ENCODE measurements at regions not wholly inside any gene's neighbourhood (a gene's known extent, or its start where the extent isn't known, plus 50 kb on each side); places are given as distances from the start of the nearest gene placed in this dataset.

DNA sequence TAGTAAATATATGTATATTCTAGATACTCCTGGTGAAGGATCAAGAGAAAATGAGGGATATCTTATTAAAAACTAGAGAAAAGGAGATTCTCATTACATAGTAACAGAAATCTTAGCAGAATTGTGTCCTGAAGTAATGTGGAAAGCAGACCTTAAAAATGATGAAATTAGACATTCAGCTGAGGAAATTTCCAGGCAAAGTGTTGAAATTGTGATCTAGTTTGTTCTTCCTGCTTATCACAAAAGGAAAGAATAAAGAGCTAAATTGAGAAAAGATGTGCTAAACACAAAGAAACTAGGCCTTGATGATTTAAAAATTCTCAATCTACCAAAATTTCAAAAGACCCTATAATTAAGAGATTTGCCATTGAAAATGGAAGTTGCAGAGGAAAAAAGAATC, 362.6 kb upstream of the PLSCR5 start:
- TF ChIP-seq, protein P1, sequence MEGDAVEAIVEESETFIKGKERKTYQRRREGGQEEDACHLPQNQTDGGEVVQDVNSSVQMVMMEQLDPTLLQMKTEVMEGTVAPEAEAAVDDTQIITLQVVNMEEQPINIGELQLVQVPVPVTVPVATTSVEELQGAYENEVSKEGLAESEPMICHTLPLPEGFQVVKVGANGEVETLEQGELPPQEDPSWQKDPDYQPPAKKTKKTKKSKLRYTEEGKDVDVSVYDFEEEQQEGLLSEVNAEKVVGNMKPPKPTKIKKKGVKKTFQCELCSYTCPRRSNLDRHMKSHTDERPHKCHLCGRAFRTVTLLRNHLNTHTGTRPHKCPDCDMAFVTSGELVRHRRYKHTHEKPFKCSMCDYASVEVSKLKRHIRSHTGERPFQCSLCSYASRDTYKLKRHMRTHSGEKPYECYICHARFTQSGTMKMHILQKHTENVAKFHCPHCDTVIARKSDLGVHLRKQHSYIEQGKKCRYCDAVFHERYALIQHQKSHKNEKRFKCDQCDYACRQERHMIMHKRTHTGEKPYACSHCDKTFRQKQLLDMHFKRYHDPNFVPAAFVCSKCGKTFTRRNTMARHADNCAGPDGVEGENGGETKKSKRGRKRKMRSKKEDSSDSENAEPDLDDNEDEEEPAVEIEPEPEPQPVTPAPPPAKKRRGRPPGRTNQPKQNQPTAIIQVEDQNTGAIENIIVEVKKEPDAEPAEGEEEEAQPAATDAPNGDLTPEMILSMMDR (IDR thresholded peaks at IDR 0.05): no peak
- TF ChIP-seq POLR2A (IDR thresholded peaks at IDR 0.05): no peak
- no peaks in the 10 kb centered on the region for H3K4me1 ChIP-seq
- H3K36me3 ChIP-seq: no peaks in the 10 kb centered on the region
- H3K27me3 ChIP-seq: no peaks in the 10 kb centered on the region
- H3K9me3 ChIP-seq: no peaks in the 10 kb centered on the region
- DNase-seq: no peak
- intact Hi-C loops (cut with DNase I): no loop called here
- no peak overlapping the region for H3K27ac ChIP-seq
- no peak overlapping the region for H3K4me3 ChIP-seq (replicated peaks in 1 of 3)

DNA sequence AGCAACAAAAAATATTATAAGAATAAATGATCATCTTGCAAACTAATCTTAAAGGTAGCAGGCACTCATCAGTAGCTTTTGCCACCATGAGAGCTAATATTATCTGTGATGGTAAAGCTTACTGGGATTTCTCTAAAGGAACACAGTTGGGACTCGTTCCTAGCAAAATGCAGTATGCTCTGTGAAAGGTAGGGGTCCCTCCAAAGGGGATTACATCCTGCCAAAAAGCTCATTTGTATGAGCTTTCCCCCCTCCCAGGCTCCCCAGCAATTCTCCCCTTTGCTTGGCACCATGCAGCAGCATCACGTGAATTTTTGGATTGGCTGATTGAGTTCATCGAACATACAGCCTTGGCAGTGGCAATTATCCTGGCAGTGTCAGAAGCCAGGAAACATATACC, 361.0 kb upstream of the PLSCR5 start:
- TF ChIP-seq, protein P1 (IDR thresholded peaks at IDR 0.05): no peak
- no peak for TF ChIP-seq POLR2A (IDR thresholded peaks at IDR 0.05)
- 83 to 86% methylated on average over 3 of the region's 3 CpGs for whole genome bisulfite sequencing, 2 donors

DNA sequence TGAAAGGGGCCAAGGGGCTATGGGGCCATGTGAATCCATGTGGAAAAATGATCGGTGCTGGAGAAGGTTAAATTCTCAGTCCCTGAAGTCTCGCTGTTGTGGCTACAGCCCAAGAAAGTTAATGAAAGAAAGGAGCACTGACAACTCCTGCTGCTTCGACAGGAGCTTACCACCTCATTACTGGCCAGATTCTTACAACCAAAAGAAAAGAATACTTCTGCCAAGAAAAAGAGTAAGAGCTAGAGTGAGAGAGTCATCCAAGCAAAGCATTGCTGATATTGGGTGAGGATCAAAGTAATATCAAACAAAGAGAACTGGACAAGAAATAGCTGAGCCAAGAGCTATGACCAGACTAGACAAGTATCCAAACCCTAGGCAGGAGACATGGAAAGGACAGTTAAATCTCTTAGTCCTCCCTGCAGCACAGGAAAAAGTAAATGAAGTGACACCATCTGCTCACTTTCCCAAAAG, 348.4 kb upstream of the PLSCR5 start:
- no peak overlapping the region for H3K27ac ChIP-seq
- no peaks in the 10 kb centered on the region for H3K36me3 ChIP-seq
- no peaks in the 10 kb centered on the region for H3K27me3 ChIP-seq
- intact Hi-C loops (cut with DNase I): no loop called here
- DNase-seq: no peak
- 13 to 16% methylated on average over 3 of the region's 3 CpGs for WGBS, 2 donors
- no peak for TF ChIP-seq POLR2A (IDR thresholded peaks at IDR 0.05)
- TF ChIP-seq, protein P1 (IDR thresholded peaks at IDR 0.05): no peak
- no peak overlapping the region for H3K4me3 ChIP-seq (replicated peaks in 1 of 3)
- peaks cover 0 to 4% of the 10 kb centered on the region in 2 donors for H3K4me1 ChIP-seq
- H3K9me3 ChIP-seq: no peaks in the 10 kb centered on the region

More for the DNA sequence above, 361.0 kb upstream of the PLSCR5 start:
- H3K27ac ChIP-seq: no peak overlapping the region
- H3K4me1 ChIP-seq: no peaks in the 10 kb centered on the region
- intact Hi-C loops (cut with DNase I): no loop called here
- no peaks in the 10 kb centered on the region for H3K9me3 ChIP-seq
- no peak overlapping the region for H3K4me3 ChIP-seq (replicated peaks in 1 of 3)
- no peak for DNase-seq
- no peaks in the 10 kb centered on the region for H3K27me3 ChIP-seq
- H3K36me3 ChIP-seq: no peaks in the 10 kb centered on the region

DNA sequence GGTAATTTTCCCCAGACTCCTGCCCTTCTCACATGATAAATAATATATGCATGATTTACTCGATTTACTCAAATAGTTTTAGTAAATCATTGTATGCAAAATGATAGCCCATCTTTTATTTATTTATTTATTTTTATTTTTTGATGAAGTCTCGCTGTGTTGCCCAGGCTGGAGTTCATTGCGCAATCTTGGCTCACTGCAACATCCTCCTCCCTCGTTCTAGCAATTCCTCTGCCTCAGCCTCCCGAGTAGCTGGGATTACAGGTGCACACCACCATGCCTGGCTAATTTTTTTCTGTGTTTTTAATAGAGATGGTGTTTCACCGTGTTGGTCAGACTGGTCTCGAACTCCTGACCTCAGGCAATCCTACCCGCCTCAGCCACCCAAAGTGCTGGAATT, 343.8 kb upstream of the PLSCR5 start:
- Histone ChIP-seq H3K4me1 (peaks cover 0 to 4% of the 10 kb centered on the region in 2 donors), H3K36me3 (no peaks in the 10 kb centered on the region), H3K27ac (no peak overlapping the region), H3K4me3 (replicated peaks in 1 of 3) (no peak overlapping the region), H3K27me3 (no peaks in the 10 kb centered on the region), H3K9me3 (no peaks in the 10 kb centered on the region)
- no peak for TF ChIP-seq POLR2A (IDR thresholded peaks at IDR 0.05)
- TF ChIP-seq, protein P1 (IDR thresholded peaks at IDR 0.05): no peak
- WGBS, 2 donors: 91 to 94% methylated on average over 8 of the region's 8 CpGs
- no peak for DNase-seq
- intact Hi-C loops (cut with DNase I): no loop called here

DNA sequence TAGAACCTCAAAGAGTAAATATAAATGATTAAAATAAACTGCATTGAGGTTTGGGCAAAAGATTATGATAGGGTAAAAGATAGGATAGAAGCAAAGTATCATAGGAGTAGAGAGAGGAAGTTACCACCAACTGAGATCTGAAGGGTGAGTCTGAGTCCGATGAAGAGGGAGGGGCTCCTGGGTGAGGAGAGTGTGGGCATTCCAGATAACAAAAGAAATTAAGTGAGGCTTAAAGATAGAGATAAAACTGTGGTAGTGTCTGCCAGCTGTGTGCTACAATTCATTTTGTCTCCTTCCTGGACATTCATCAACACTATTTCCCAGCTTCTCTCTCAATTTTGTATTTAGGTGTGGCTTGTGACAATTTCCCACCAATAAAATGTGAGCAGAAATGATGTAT, 343.0 kb upstream of the PLSCR5 start:
- H3K4me3 ChIP-seq (replicated peaks in 1 of 3): no peak overlapping the region
- no peak for TF ChIP-seq POLR2A (IDR thresholded peaks at IDR 0.05)
- no peak overlapping the region for H3K27ac ChIP-seq
- no peak for DNase-seq
- WGBS, 2 donors: 45 to 53% methylated on average over 1 of the region's 1 CpG
- intact Hi-C loops (cut with DNase I): no loop called here
- no peaks in the 10 kb centered on the region for H3K36me3 ChIP-seq
- H3K4me1 ChIP-seq: peaks cover 0 to under 1% of the 10 kb centered on the region in 2 donors
- H3K27me3 ChIP-seq: no peaks in the 10 kb centered on the region
- H3K9me3 ChIP-seq: no peaks in the 10 kb centered on the region

DNA sequence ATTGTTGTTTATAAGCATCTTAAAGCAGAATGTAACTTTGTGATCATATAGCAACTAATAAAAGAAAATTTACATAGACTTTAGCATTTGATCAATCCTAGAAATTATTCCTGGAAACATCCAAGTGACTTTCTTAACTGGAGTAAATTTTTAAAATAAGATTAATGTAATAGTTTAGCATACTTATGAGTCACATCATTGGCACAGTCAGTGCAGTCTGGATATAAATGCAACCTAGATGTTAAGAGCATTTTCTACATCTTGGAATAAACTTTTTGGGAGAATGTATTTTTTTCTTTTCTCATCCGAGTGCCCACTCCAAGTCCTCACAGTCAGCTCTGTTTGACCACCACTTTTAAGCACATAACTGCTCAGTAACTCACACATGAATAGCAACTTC, 324.6 kb upstream of the PLSCR5 start:
- intact Hi-C loops (cut with DNase I): no loop called here

More for the DNA sequence above, 324.6 kb upstream of the PLSCR5 start:
- H3K27ac ChIP-seq: no peak overlapping the region
- no peaks in the 10 kb centered on the region for H3K4me1 ChIP-seq
- H3K4me3 ChIP-seq (replicated peaks in 1 of 3): no peak overlapping the region
- DNase-seq: no peak
- H3K27me3 ChIP-seq: no peaks in the 10 kb centered on the region
- H3K9me3 ChIP-seq: no peaks in the 10 kb centered on the region
- no peaks in the 10 kb centered on the region for H3K36me3 ChIP-seq
- 47 to 48% methylated on average over 1 of the region's 1 CpG for WGBS, 2 donors
- no peak for TF ChIP-seq POLR2A (IDR thresholded peaks at IDR 0.05)
- TF ChIP-seq, protein P1 (IDR thresholded peaks at IDR 0.05): no peak

Measured in thyroid gland (tissue), 4 donors.